Neural crest cell (in vitro differentiated cells): ENCODE measurements at regions not wholly inside any gene's neighbourhood (a gene's known extent, or its start where the extent isn't known, plus 50 kb on each side); places are given as distances from the start of the nearest gene placed in this dataset.
"Not testable (repeated sequence)": the region's sequence is repeated elsewhere in the genome, so short reads cannot be mapped to it uniquely, and the experiment has no call there.

Experiments
- DNase-seq: peaks from one replicate; pipeline ENCODE4 v3.0.0; 2021; ENCODE audit warnings: low read depth, mixed read lengths, low spot score
- H3K27ac Mint-ChIP-seq: one replicate; pipeline ENCODE4 v1.8.0; 2021; ENCODE audit warnings: mild to moderate bottlenecking, mixed read lengths; ENCODE audit not compliant: unreplicated experiment
- H3K27me3 Mint-ChIP-seq: 2 replicates; pipeline ENCODE4 v1.8.0; 2021; ENCODE audit warnings: low read depth, mild to moderate bottlenecking, mixed read lengths
- H3K36me3 Mint-ChIP-seq: 2 replicates; pipeline ENCODE4 v1.8.0; 2021; ENCODE audit warnings: low read depth, mild to moderate bottlenecking, mixed read lengths
- H3K4me1 Mint-ChIP-seq: 2 replicates; pipeline ENCODE4 v1.8.0; 2021; ENCODE audit warnings: mixed read lengths
- H3K4me3 Mint-ChIP-seq: one replicate; pipeline ENCODE4 v1.8.0; 2021; ENCODE audit warnings: mild to moderate bottlenecking, mixed read lengths
- H3K9me3 Mint-ChIP-seq: 2 replicates; pipeline ENCODE4 v1.8.0; 2021; ENCODE audit warnings: mixed read lengths
- CTCF ChIP-seq: fragments of 200-600 bp; sonication (generic); conservative IDR thresholded peaks from 2 replicates; pipeline ENCODE4 v1.5.0; 2021; ENCODE audit warnings: antibody characterized with exemption, mild to moderate bottlenecking

DNA sequence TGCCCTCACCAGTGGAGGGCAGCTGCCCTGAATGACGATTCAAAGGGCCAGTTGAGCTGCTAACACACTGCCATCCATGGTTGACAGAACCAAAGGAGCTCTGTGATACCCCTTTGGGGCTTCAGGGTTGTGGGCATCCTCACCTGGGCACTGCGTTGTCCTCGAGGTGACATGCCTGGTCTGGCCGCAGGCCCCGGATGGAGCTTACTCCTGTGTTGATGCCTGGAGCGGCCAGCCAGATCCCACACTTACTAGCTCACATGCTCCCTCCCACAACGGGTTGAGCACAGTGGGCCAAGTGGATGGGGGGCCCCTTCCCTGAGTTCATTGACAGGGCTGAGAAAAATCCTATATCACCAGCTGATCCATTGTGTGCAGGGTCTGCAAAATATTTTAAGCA is 898.9 kb downstream of the TAF11L14 start:
- H3K9me3 Mint-ChIP-seq, result peaks cover 4% of the 10 kb centered on the region

GRCh38 chr5:18534119-18534518 is 899.9 kb downstream of the TAF11L14 start:
- H3K4me1 Mint-ChIP-seq, result no peaks in the 10 kb centered on the region
- no peaks in the 10 kb centered on the region for H3K36me3 Mint-ChIP-seq
- H3K9me3 Mint-ChIP-seq, result peaks cover 4% of the 10 kb centered on the region
- no peak overlapping the region for H3K4me3 Mint-ChIP-seq
- no peak for DNase-seq
- no peak for TF ChIP-seq CTCF
- H3K27ac Mint-ChIP-seq, result no peak overlapping the region
- H3K27me3 Mint-ChIP-seq, result no peaks in the 10 kb centered on the region

More for the DNA sequence above, 898.9 kb downstream of the TAF11L14 start:
- H3K4me3 Mint-ChIP-seq, result no peak overlapping the region
- no peak overlapping the region for H3K27ac Mint-ChIP-seq
- H3K27me3 Mint-ChIP-seq, result no peaks in the 10 kb centered on the region
- no peak for TF ChIP-seq CTCF
- H3K4me1 Mint-ChIP-seq, result no peaks in the 10 kb centered on the region
- DNase-seq, result no peak
- no peaks in the 10 kb centered on the region for H3K36me3 Mint-ChIP-seq

DNA sequence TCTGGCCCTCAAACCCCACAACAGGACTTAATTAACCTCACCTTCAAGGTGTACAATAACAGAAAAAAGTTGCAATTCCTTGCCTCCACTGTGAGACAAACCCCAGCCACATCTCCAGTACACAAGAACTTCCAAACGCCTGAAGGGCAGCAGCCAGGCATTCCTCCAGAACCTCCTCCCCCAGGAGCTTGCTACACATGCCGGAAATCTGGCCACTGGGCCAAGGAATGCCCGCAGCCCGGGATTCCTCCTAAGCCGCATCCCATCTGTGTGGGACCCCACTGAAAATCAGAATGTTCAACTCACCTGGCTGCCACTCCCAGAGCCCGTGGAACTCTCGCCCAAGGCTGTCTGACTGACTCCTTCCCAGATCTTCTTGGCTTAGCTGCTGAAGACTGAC is 901.5 kb downstream of the TAF11L14 start:
- not testable (repeated sequence) for H3K4me3 Mint-ChIP-seq, DNase-seq, H3K27ac Mint-ChIP-seq, H3K36me3 Mint-ChIP-seq, H3K27me3 Mint-ChIP-seq, H3K4me1 Mint-ChIP-seq, H3K9me3 Mint-ChIP-seq

GRCh38 chr5:18544421-18544820 is 910.2 kb downstream of the TAF11L14 start:
- Mint-ChIP-seq H3K4me3 (no peak overlapping the region), H3K9me3 (no peaks in the 10 kb centered on the region), H3K4me1 (no peaks in the 10 kb centered on the region), H3K27me3 (no peaks in the 10 kb centered on the region), H3K36me3 (no peaks in the 10 kb centered on the region), H3K27ac (no peak overlapping the region)
- no peak for DNase-seq
- no peak for TF ChIP-seq CTCF

- H3K36me3 Mint-ChIP-seq, result no peaks in the 10 kb centered on the region
- DNase-seq, result no peak
- no peak for TF ChIP-seq CTCF
- H3K4me3 Mint-ChIP-seq, result no peak overlapping the region
- no peaks in the 10 kb centered on the region for H3K27me3 Mint-ChIP-seq
- H3K9me3 Mint-ChIP-seq, result peaks cover 3% of the 10 kb centered on the region
- H3K4me1 Mint-ChIP-seq, result no peaks in the 10 kb centered on the region
- no peak overlapping the region for H3K27ac Mint-ChIP-seq
Observed at GRCh38 chr5:18546591-18546990, 912.3 kb downstream of the TAF11L14 start.

- no peak overlapping the region for H3K27ac Mint-ChIP-seq
- peaks cover 10% of the 10 kb centered on the region for H3K9me3 Mint-ChIP-seq
- H3K36me3 Mint-ChIP-seq, result peaks cover 7% of the 10 kb centered on the region
- TF ChIP-seq CTCF, result no peak
- H3K27me3 Mint-ChIP-seq, result no peaks in the 10 kb centered on the region
- no peaks in the 10 kb centered on the region for H3K4me1 Mint-ChIP-seq
- DNase-seq, result no peak
- no peak overlapping the region for H3K4me3 Mint-ChIP-seq
Observed at GRCh38 chr5:18551716-18552115, 917.5 kb downstream of the TAF11L14 start.
